ENCODE measurements at regions not wholly inside any gene's neighbourhood (a gene's known extent, or its start where the extent isn't known, plus 50 kb on each side); places are given as distances from the start of the nearest gene placed in this dataset.
"Not testable (repeated sequence)": the region's sequence is repeated elsewhere in the genome, so short reads cannot be mapped to it uniquely, and the experiment has no call there.

- no peak for DNase-seq
These were observed 129.8 kb upstream of the SAMSN1 start for GRCh38 chr21:14675774-14676530.

DNA sequence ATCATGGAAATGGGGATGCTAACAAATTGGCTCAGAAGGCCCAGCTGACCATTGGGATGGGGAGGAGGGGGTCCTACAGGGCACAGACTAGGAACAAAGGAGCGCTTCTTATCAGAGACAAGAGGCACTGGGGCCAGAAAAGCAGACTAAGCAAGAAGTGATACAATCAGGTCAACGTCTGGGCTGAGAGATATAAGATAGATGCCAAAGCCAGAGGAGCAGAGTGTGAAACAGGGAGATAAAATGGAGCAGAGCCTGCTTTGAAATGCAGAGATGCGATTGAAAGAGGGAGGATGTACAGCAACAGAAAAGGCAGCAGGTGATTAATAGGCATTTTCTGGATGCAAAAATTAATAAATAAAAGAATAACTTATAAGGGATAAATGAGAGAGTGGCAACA is 127.5 kb upstream of the SAMSN1 start:
- no peak for DNase-seq

- DNase-seq, result no peak
These were observed 126.4 kb upstream of the SAMSN1 start for GRCh38 chr21:14672466-14672865.

DNA sequence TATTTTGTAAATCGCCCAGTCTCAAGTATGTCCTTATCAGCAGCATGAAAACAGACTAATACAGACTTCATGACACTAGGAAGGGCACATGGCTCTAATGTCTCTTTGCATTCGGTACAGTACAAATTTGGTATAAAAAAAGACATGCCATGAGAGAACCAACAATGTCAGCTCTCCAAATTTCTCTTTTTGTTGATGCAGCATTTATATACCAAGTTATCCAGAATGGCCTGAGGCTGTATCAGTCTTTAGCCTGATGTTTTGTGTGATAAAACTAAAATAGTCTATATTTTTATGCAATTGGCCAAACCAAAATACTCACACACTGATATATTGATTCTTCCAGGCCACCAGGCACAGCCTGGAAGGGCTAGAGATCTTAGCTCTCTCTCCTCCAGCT is 124.3 kb upstream of the SAMSN1 start:
- no peak for DNase-seq

DNA sequence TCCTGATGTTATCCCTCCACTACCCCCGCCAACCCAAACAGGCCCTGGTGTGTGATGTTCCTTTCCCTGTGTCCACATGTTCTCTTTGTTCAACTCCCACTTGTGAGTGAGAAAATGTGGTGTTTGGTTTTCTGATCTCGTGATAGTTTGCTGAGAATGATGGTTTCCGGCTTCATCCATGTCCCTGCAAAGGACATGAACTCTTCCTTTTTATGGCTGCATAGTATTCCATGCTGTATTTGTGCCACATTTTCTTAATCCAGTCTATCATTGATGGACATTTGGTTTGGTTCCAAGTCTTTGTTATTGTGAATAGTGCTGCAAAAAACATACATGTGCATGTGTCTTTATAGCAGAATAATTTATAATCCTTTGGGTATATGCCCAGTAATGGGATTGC is 123.0 kb upstream of the SAMSN1 start:
- DNase-seq, result not testable (repeated sequence)

GRCh38 chr21:14657241-14658008 is 111.3 kb upstream of the SAMSN1 start:
- no peak for DNase-seq

GRCh38 chr21:14646893-14647292 is 100.8 kb upstream of the SAMSN1 start:
- DNase-seq, result no peak

DNA sequence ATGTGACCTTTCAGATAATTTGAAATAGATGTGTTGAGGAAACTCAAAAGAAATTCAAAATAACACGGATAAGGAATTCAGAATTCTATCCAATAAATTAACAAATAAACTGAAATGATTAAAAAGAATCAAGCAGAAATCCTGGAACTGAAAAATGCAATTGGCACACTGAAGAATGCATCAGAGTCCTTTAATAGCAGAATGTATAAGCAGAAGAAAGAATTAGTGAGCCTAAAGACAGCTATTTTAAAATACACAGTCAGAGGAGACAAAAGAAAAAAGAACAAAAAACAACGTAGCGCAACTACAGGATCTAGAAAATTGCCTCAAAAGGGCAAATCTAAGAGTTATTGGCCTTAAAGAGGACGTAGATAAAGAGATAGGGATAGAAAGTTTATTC is 99.6 kb upstream of the SAMSN1 start:
- no peak for DNase-seq

GRCh38 chr21:14632359-14632758 is 86.2 kb upstream of the SAMSN1 start:
- no peak for DNase-seq

DNA sequence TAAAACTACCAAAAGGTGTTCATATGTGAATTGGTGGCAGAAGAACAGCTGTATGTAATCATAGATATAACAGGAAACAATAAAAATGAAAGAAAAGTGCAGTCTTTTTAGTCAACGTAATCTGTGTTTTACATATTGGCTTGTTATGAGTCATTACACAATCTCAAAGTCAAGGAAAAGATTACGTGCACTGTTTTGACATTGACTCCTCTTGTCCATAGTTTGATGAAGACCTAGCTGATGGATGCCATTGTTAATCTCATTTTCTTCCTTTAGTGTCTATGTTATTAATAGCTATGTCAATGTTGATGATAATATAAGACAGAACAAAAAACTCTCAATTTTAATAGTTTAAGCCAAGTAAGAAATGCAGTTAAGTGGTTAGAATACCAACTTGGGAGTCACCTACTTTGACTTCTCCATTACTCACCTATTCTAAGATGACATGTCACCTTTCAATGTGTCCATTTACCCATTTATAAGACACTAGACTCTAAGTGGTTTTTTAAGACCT is 84.5 kb upstream of the SAMSN1 start:
- no peak for DNase-seq

DNA sequence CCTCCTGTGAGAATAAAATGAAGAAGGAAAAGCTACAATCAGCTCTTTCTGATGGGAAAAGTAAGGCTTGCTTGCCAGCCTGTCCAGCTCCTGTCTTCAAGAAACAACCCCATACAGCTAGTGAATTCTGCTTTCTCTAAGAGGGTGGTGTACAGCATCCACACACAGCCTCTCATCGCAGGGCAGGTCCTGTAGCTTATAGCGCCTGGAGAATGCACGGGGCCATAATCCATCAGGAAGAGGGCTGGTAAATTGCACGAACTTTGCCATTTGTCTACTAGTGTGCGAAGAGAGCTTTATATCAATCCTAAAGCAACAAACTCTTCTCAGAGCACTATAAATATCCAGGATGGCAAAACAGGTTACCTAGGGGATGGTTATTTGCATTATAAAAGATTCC is 83.3 kb upstream of the SAMSN1 start:
- no peak for DNase-seq

DNA sequence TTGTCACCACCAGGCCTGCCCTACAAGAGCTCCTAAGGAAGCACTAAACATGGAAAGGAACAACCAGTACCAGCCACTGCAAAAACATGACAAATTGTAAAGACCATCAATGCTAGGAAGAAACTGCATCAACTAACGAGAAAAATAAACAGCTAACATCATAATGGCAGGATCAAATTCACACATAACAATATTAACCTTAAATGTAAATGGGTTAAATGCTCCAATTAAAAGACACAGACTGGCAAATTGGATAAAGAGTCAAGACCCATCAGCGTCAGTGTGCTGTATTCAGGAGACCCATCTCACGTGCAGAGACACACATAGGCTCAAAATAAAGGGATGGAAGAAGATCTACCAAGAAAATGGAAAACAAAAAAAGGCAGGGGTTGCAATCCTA is 77.0 kb upstream of the SAMSN1 start:
- not testable (repeated sequence) for DNase-seq

- DNase-seq, result no peak
These were observed 74.0 kb upstream of the SAMSN1 start for GRCh38 chr21:14620152-14620551.

- DNase-seq, result no peak
These were observed 71.8 kb upstream of the SAMSN1 start for GRCh38 chr21:14617871-14618270.

GRCh38 chr21:14617040-14617393 is 70.9 kb upstream of the SAMSN1 start:
- DNase-seq, result no peak

- DNase-seq, result no peak
These were observed 70.4 kb upstream of the SAMSN1 start for GRCh38 chr21:14616380-14617039.

DNA sequence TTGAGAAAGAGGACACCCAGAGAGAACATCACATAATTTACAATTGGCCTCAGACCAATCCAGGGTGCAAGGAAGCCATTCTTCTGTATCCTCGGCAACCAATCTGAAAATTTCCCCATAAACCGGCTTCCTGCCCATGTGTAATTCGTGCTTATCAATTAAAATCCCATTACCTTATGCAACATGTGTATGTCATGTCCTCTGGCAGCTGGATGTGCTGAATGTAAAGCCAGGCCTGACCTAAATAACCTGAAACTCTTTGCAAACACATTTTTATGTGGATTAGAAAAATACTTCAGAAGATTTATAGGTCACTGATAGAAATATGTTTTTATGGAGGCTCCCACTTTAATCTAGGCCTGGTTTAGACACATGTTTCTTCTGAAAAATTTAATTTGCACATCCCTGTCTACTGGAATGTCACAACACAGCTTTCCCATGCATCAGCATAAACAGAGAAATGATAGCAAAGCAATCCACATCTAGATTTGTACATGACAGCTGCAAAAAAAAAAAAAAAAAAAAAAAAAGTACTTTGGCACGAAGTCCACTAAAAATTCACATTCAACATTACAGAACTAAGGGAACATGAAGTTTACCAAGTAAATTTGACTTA is 69.4 kb upstream of the SAMSN1 start:
- no peak for DNase-seq

GRCh38 chr21:14614287-14614686 is 68.2 kb upstream of the SAMSN1 start:
- DNase-seq, result no peak

DNA sequence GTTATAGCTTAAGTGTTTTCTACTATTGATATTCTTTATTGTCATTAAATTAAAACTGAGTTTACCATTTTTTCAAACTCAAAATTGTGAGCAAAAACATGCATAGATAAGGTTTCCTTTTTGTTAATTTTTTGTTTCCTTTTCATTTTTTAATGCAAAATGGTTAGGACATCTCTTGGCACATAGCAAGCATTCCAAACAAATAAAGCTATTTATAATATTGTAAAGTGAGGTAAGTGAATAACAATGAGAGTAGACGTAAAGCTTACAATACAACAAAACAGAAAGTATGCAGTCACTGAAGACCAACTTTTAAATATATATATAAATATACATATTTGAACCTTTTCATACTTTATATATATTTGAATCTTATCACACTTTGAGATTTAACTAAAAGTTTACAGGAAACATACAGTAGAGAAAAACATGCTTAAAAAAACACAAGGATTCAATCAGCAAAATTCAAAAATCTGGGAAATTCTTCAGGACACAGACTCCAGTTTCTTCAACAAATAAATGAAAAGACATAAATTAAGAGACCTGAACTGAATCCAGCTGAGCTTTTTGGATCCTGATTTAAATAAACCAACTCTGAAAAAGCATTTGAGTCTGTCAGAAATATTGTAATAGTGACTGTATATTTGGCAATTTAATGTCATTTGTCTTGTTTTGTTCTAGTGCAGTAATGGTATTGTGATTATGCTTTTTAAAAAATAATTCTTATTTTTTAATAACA is 67.5 kb upstream of the SAMSN1 start:
- no peak for DNase-seq

- not testable (repeated sequence) for DNase-seq
These were observed 64.0 kb upstream of the SAMSN1 start for GRCh38 chr21:14610119-14610518.

GRCh38 chr21:14609274-14609673 is 63.2 kb upstream of the SAMSN1 start:
- no peak for DNase-seq

- DNase-seq, result no peak
These were observed 61.1 kb upstream of the SAMSN1 start for GRCh38 chr21:14607262-14607661.

GRCh38 chr21:14603202-14603601 is 57.1 kb upstream of the SAMSN1 start:
- DNase-seq, result no peak

All from COR-L47 (cell line).